ENCODE measurements at regions not wholly inside any gene's neighbourhood (a gene's known extent, or its start where the extent isn't known, plus 50 kb on each side); places are given as distances from the start of the nearest gene placed in this dataset.

DNA sequence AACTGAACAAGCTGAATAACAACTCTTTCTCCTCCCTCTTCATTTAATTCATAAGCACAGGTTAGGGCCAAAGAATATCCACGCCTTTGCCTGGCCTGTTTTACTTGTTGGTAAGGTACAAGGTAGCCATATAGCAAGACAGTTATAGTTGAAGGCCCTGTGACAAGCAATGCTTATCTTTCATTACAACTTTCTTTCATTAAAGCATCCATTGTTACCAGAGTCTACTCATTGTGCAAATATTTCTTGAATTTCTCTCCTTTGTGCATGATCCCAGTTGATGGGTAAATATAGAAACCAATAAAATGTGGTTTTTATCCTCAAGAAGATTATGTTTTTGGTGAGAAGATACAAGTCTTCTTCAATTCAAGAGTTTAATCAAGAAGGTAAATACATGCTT, 140.2 kb downstream of the UBE2E3 start:
- TF ChIP-seq, protein P1, sequence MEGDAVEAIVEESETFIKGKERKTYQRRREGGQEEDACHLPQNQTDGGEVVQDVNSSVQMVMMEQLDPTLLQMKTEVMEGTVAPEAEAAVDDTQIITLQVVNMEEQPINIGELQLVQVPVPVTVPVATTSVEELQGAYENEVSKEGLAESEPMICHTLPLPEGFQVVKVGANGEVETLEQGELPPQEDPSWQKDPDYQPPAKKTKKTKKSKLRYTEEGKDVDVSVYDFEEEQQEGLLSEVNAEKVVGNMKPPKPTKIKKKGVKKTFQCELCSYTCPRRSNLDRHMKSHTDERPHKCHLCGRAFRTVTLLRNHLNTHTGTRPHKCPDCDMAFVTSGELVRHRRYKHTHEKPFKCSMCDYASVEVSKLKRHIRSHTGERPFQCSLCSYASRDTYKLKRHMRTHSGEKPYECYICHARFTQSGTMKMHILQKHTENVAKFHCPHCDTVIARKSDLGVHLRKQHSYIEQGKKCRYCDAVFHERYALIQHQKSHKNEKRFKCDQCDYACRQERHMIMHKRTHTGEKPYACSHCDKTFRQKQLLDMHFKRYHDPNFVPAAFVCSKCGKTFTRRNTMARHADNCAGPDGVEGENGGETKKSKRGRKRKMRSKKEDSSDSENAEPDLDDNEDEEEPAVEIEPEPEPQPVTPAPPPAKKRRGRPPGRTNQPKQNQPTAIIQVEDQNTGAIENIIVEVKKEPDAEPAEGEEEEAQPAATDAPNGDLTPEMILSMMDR (conservative IDR thresholded peaks at IDR 0.05) = no peak
- TF ChIP-seq EZH2 (IDR thresholded peaks at IDR 0.05; ENCODE audit: low read depth) = no peak
